ENCODE measurements at regions not wholly inside any gene's neighbourhood (a gene's known extent, or its start where the extent isn't known, plus 50 kb on each side); places are given as distances from the start of the nearest gene placed in this dataset.

GRCh38 chr6:146925846-146926245 lies 278.4 kb upstream of the STXBP5 start:
- TF ChIP-seq, protein P1, sequence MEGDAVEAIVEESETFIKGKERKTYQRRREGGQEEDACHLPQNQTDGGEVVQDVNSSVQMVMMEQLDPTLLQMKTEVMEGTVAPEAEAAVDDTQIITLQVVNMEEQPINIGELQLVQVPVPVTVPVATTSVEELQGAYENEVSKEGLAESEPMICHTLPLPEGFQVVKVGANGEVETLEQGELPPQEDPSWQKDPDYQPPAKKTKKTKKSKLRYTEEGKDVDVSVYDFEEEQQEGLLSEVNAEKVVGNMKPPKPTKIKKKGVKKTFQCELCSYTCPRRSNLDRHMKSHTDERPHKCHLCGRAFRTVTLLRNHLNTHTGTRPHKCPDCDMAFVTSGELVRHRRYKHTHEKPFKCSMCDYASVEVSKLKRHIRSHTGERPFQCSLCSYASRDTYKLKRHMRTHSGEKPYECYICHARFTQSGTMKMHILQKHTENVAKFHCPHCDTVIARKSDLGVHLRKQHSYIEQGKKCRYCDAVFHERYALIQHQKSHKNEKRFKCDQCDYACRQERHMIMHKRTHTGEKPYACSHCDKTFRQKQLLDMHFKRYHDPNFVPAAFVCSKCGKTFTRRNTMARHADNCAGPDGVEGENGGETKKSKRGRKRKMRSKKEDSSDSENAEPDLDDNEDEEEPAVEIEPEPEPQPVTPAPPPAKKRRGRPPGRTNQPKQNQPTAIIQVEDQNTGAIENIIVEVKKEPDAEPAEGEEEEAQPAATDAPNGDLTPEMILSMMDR (IDR thresholded peaks at IDR 0.05) = no peak
- TF ChIP-seq POLR2A (IDR thresholded peaks at IDR 0.05) = no peak
